Fibroblast of lung (primary cell): ENCODE measurements at regions not wholly inside any gene's neighbourhood (a gene's known extent, or its start where the extent isn't known, plus 50 kb on each side); places are given as distances from the start of the nearest gene placed in this dataset.

Experiments used
- DNase-seq, 2 donors: peaks; one replicate each; pipeline versions ENCODE4 v3.0.0 to v3.0.0-alpha.2; 2010; ENCODE audit warnings: low read depth in 2 of 2
- H2AFZ ChIP-seq: 2 replicates; pipeline ENCODE4 v1.5.1; 2012; ENCODE audit warnings: low read length, control low read depth, inconsistent platforms
- H3K27ac ChIP-seq: 2 replicates; pipeline ENCODE4 v1.5.1; 2011; ENCODE audit warnings: low read length, control low read depth; ENCODE audit not compliant: insufficient read depth
- H3K27me3 ChIP-seq: 2 replicates; pipeline ENCODE4 v1.5.1; 2011; ENCODE audit warnings: mild to moderate bottlenecking, low read length; ENCODE audit not compliant: control insufficient read depth, insufficient read depth
- H3K36me3 ChIP-seq: 2 replicates; pipeline ENCODE4 v1.5.1; 2011; ENCODE audit warnings: low read length; ENCODE audit not compliant: control insufficient read depth, insufficient read depth
- H3K4me1 ChIP-seq: 2 replicates; pipeline ENCODE4 v1.5.1; 2011; ENCODE audit warnings: low read length; ENCODE audit not compliant: control insufficient read depth, insufficient read depth; ENCODE audit errors: extremely low read depth
- H3K4me2 ChIP-seq: 2 replicates; pipeline ENCODE4 v1.5.1; 2011; ENCODE audit warnings: low read length, control low read depth; ENCODE audit not compliant: insufficient read depth; ENCODE audit errors: extremely low read depth
- H3K4me3 ChIP-seq, 4 experiments: fragments of 200-600 bp in 1 of 4; sonication (generic) in 1 of 4; replicated peaks in 1 of 4; 2 replicates each; pipeline ENCODE4 v1.5.1; 2011 to 2016; ENCODE audit warnings: low read length in 4 of 4, low read depth in 3 of 4, mild to moderate bottlenecking in 3 of 4, control low read depth in 2 of 4, inconsistent platforms in 1 of 4, mixed read lengths in 1 of 4; ENCODE audit not compliant: insufficient read depth in 1 of 4; ENCODE audit errors: control extremely low read depth in 1 of 4
- H3K79me2 ChIP-seq: 2 replicates; pipeline ENCODE4 v1.5.1; 2012; ENCODE audit warnings: mild to moderate bottlenecking, low read length, inconsistent platforms; ENCODE audit not compliant: control insufficient read depth, insufficient read depth
- H3K9ac ChIP-seq: 2 replicates; pipeline ENCODE4 v1.5.1; 2011; ENCODE audit warnings: mild to moderate bottlenecking, low read length, control low read depth; ENCODE audit not compliant: insufficient read depth
- H3K9me3 ChIP-seq: 2 replicates; pipeline ENCODE4 v1.5.1; 2012; ENCODE audit warnings: low read depth, low read length; ENCODE audit not compliant: control insufficient read depth, insufficient read depth
- H4K20me1 ChIP-seq: 2 replicates; pipeline ENCODE4 v1.5.1; 2011; ENCODE audit warnings: low read length; ENCODE audit not compliant: control insufficient read depth, insufficient read depth; ENCODE audit errors: extremely low read depth
- CTCF ChIP-seq, 2 donors: IDR thresholded peaks in 1 of 2; conservative IDR thresholded peaks in 1 of 2; 1 replicate in 1 of 2; 2 replicates in 1 of 2; pipeline ENCODE4 v1.5.1; 2011 to 2012; ENCODE audit warnings: low read length in 2 of 2, control low read depth in 1 of 2, inconsistent platforms in 1 of 2, low read depth in 1 of 2, mild to moderate bottlenecking in 1 of 2
- EZH2 ChIP-seq: IDR thresholded peaks from 2 replicates; pipeline ENCODE4 v1.5.1; 2012; ENCODE audit warnings: low read length, control low read depth, mild to moderate bottlenecking; ENCODE audit errors: missing control alignments

DNA sequence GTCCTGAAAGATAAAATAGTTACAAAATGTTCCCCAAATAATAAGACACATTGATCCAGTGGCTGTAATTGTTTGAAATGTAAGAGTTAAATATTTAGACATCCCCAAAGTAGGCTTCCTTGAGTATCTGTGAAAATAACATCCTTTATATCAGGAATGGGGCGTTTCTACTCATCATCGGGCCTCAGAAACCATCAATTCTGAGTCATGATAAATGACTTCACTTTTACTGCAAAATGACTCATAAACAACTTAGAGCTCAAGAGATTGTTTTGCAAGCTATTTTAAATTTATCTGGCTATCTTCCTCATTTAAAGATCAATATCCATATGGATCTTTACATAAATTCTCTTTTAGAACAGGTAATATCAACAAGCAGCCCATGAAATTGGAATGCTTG, 369.4 kb upstream of the CNKSR2 start:
- H3K4me2 ChIP-seq: no peak overlapping the region
- no peaks in the 10 kb centered on the region for H4K20me1 ChIP-seq
- no peaks in the 10 kb centered on the region for H3K79me2 ChIP-seq
- TF ChIP-seq EZH2 (no peak), CTCF (conservative IDR thresholded peaks at IDR 0.05 in 1 of 2, IDR thresholded peaks at IDR 0.05 in 1 of 2; ENCODE audit: low read depth in 1 of 2, low read length in 2 of 2) (no peak)
- peak in 1 of 2 donors; percentile 2 for DNase-seq
- no peak overlapping the region for H2AFZ ChIP-seq
- H3K4me1 ChIP-seq: no peaks in the 10 kb centered on the region
- H3K36me3 ChIP-seq: no peaks in the 10 kb centered on the region
- no peaks in the 10 kb centered on the region for H3K9me3 ChIP-seq
- H3K27me3 ChIP-seq: no peaks in the 10 kb centered on the region
- H3K4me3 ChIP-seq: no peak overlapping the region
- no peak overlapping the region for H3K9ac ChIP-seq
- no peak overlapping the region for H3K27ac ChIP-seq

GRCh38 chrX:20995829-20996228, 378.4 kb upstream of the CNKSR2 start:
- no peaks in the 10 kb centered on the region for H3K4me1 ChIP-seq
- H3K27me3 ChIP-seq: no peaks in the 10 kb centered on the region
- no peaks in the 10 kb centered on the region for H3K79me2 ChIP-seq
- H3K9ac ChIP-seq: no peak overlapping the region
- TF ChIP-seq CTCF (conservative IDR thresholded peaks at IDR 0.05 in 1 of 2, IDR thresholded peaks at IDR 0.05 in 1 of 2; ENCODE audit: low read depth in 1 of 2, low read length in 2 of 2) (no peak), EZH2 (no peak)
- H4K20me1 ChIP-seq: no peaks in the 10 kb centered on the region
- H2AFZ ChIP-seq: no peak overlapping the region
- H3K4me3 ChIP-seq: no peak overlapping the region
- no peak for DNase-seq
- H3K9me3 ChIP-seq: no peaks in the 10 kb centered on the region
- H3K4me2 ChIP-seq: no peak overlapping the region
- no peak overlapping the region for H3K27ac ChIP-seq
- no peaks in the 10 kb centered on the region for H3K36me3 ChIP-seq

DNA sequence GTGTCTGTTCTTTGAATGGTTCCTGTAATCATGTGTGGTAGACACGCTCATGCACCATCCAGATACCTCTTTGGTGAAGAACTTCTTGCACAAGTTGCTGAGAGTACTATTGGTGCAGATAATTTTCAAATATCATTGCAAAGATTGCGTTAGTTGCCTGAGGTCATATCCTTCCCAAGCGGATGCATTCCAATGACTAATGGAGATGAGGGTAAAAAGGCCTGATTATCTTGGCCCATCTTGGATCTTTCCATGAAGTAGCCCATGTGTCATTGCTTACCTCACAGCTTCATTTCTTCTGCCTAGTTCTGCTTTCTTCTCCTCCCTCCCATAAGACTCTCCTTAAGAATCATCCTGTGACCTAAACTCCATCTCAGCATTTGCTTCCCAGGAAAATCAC, 384.9 kb upstream of the CNKSR2 start:
- H3K36me3 ChIP-seq: no peaks in the 10 kb centered on the region
- H3K27me3 ChIP-seq: no peaks in the 10 kb centered on the region
- no peaks in the 10 kb centered on the region for H3K79me2 ChIP-seq
- TF ChIP-seq EZH2: no peak
- no peak for TF ChIP-seq CTCF (conservative IDR thresholded peaks at IDR 0.05 in 1 of 2, IDR thresholded peaks at IDR 0.05 in 1 of 2; ENCODE audit: low read depth in 1 of 2, low read length in 2 of 2)
- H4K20me1 ChIP-seq: no peaks in the 10 kb centered on the region
- no peak overlapping the region for H3K4me3 ChIP-seq
- no peak overlapping the region for H3K9ac ChIP-seq
- no peak overlapping the region for H3K4me2 ChIP-seq
- H3K4me1 ChIP-seq: no peaks in the 10 kb centered on the region
- DNase-seq: peak in 1 of 2 donors; percentile 1
- no peaks in the 10 kb centered on the region for H3K9me3 ChIP-seq
- no peak overlapping the region for H2AFZ ChIP-seq
- H3K27ac ChIP-seq: no peak overlapping the region
